Pons (tissue), 1 donor: ENCODE measurements at regions not wholly inside any gene's neighbourhood (a gene's known extent, or its start where the extent isn't known, plus 50 kb on each side); places are given as distances from the start of the nearest gene placed in this dataset.

Source experiments
- DNase-seq: peaks from one replicate; pipeline ENCODE4 v3.0.0-alpha.2; 2016; ENCODE audit warnings: low spot score

GRCh38 chr12:91397866-91398532 lies 215.4 kb upstream of the DCN start:
- peak; percentile 82 for DNase-seq

DNA sequence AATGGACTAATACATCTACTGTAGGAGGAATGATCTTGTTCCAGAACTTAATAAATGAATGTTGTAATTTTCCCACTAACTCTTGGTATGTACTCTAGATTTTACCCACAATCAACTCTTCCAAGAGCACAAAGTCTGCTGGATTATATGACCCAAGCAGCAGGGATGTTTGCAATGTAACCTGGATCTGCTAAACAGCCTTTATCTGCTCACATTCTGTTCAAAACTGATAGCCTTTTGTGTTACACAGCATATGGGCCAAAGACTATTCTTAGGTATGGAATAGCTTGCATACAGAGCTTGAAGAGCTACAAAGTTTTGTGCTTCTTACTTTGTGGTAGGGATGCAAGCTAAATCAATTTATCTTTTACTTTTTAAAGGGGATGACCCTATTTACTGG lies 213.7 kb upstream of the DCN start:
- no peak for DNase-seq

DNA sequence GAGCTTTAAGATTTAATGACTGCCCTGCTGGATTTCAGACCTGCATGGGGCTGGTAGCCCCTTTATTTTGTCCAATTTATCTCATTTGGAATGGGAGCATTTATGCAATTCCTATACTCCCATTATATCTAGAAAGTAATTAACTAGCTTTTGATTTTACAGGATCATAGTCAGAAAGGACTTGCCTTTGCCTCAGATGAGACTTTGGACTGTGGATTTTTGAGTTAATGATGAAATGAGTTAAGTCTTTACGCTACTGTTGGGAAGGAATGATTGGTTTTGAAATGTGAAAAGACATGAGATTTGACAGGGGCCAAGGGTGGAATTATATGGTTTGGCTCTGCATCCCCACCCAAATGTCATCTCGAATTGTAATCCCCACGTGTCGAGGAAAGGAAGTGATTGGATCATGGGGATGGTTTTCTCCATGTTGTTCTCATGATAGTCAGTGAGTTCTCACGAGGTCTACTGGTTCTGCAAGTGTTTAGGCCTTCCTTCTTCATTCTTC lies 213.1 kb upstream of the DCN start:
- DNase-seq: no peak

DNA sequence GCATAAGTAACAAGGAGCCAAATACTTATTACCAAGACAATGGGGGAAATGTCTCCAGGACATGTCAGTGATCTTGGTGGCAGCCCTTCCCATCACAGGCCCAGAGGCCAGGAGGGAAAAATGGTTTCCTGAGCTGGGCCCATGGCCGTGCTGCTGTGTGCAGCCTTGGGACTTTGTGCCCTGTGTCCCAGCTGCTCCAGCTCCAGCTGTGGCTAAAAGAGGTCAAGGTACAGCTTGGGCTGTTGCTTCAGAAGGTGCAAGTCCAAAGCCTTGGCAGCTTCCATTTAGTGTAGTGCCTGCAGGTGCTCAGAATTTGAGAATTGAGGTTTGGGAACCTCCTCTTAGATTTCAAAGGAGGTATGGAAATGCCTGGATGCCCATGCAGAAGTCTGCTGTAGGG lies 212.3 kb upstream of the DCN start:
- no peak for DNase-seq

DNA sequence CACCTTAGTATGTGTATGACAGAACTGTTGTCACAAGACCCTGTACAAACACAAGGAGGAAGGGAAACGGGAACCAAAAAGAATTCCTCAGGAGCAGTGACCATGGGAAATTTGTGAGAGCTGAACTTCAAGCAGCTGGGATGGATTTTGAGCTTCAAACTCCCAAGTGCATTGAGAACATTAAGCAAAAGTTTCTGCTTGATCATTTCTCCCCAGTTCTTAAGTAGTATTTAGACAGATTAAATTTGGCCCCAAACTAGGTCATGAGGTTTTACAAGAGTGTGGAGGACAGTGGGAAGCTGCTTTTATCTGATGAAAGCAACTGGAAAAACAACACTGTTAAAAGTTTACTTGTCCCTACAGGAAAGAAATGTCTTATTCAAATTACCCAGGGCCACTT lies 206.0 kb upstream of the DCN start:
- DNase-seq: no peak

GRCh38 chr12:91387461-91388134 lies 205.0 kb upstream of the DCN start:
- no peak for DNase-seq

GRCh38 chr12:91384806-91385205 lies 202.2 kb upstream of the DCN start:
- no peak for DNase-seq

- DNase-seq: no peak
These were observed 201.7 kb upstream of the DCN start for GRCh38 chr12:91384366-91384765.

GRCh38 chr12:91383099-91383498 lies 200.5 kb upstream of the DCN start:
- DNase-seq: no peak

DNA sequence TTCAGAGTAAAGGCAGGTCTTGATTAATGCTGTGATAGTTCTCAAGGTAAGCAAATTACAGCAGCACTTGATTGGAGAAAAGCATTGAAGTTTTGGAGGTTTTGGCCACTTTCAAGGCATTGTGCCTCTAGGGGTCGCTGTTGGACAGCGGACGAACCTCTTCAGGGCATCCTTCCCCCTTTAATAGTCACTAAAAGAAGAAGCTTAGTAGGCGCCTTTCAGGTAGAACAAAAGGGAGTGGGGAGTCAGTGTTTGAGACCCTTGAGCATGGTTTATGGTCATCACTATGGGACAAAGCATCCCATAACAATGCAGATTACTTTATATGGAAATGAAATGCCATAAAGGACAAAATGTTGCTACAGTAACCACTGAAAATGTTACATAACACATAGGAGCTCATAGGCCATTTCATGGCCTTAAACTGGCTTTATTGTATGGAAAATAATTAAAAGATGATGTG lies 199.5 kb upstream of the DCN start:
- DNase-seq: peak; percentile 96

DNA sequence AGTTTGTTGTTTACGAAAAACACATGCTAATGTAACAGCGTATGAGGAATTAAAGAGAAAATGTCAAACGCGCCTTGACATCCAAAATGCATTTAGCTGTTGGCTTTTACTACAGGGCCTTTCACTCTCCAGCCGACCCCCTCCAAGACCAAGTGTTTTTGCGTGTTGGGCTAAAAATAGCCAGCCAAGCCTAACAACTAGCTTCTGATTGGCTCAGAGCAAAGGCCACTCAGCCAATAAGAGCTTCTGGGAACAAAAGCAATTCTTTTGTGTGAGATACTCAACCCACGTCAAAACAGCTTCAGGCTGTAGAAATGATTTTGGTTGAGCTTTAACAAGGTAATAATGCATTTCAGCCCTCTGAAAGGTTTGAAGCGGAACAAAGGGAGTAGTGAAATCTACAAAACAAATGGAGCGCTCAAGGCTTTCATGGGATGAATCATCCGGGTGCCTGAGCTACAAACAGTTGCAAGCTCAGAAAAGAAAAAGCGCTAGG lies 198.7 kb upstream of the DCN start:
- DNase-seq: peak; percentile 98

DNA sequence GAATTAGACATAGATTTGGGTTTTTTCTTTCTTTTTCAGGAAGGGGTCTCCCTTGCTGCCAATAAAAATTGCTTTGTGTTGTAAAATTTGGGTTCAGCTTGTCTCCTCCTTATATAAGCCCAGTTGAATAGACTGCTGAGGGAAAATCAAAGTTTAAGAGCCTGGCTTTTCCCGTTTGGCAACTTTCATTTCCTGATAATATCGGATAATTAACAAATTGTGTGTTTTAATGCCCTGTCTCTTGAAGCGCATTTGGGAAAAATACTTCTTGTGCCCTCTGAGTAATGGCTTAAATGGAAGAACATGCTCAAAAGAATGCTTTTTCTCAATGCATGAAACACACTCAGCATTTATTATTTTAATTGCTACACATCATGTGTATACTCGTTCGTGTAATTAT lies 198.0 kb upstream of the DCN start:
- DNase-seq: peak; percentile 44

DNA sequence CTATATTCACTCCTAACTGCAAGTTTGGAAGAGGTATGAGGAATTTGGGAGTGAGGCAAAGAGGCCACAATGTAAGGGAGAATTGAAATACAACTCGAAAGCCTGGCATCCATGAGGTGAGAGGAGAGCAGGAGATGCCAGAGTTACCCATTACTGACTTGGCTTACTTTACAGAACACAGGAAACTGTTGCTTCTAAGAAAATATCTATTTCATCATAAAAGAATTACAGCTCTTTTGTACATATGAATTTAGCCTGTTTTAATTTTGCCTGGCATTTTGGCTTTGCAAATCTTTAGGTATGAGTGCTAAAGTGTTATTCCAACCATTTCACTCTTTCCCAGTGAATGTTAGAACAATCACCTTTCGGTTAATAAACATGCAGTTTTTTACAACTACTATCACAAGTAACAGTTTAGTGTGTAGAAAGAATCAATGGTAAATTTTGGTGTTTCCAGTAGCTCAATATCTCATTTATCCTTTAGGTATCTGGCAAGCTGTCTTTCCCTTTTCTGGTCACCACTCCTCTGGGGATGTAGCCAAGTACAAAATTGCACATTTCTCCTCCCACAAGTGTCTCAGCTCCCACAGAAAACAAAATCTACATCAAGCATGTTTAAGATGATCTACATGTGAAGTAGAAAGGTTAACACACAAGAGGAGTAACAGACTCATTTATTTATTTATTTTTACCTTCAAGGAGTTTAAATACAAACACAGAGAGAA lies 196.6 kb upstream of the DCN start:
- DNase-seq: no peak

DNA sequence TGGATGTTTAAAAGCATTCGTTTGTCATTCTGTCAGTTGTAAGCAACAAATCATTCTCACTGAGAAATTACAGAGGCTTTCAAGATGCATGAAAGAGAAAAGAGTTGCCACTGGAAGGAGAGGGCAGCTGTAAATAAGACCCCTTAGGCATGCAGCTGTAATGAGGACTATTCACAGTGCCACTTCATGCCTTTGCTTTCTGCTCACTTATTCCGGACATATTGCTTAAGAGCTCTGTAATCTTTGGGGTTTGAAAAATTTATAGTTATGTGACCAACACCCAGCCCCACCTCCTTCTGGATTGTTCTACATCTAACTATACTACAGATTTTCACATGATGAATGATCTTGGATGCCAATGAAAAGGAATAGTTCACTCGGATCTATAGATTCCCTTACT lies 194.8 kb upstream of the DCN start:
- no peak for DNase-seq

DNA sequence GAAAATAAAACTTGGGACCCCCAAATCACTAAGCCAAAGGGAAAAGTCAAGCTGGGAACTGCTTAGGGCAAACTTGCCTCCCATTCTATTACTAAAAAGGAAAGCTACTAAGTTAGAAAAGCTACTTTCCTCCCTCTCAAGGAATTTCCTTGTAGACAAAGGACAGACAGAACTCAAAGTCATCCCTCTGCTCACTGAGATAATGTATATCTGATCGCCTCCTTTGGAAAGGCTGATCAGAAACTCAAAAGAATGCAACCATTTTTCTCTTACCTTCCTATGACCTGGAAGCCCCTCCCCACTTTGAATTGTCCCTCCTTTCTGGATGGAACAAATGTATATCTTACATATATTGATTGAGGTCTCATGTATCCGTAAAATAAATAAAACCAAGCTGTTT lies 190.5 kb upstream of the DCN start:
- no peak for DNase-seq

- DNase-seq: no peak
These were observed 187.7 kb upstream of the DCN start for GRCh38 chr12:91370086-91370868.

GRCh38 chr12:91368613-91369012 lies 186.0 kb upstream of the DCN start:
- no peak for DNase-seq

DNA sequence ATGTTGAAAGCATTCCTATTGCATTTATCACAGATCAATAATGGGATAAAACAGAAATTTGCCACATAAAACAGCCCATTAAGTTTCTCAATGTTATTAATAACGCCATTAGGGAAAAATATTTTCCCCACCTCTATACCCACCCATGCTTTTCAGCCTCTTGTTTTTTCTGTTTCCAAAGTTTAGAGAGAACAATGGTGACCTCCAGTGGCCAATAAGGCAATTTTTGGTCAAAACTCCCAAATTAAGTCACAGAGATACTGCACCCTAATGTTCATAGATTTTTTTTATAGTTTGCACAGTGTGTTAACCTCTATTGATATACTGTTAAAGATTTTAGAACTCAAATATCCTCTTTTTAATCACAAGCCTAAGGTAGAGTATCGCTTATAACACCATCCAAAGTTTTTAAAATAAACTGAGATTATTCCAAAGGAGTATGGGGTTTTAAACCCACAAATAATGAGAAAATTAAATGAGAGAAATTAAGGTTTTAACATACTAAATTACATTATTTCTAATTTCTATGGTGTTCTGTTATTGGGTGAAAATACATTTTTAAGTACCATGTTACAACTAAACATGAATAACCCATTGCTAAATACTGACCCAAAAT lies 184.7 kb upstream of the DCN start:
- DNase-seq: peak; percentile 22

DNA sequence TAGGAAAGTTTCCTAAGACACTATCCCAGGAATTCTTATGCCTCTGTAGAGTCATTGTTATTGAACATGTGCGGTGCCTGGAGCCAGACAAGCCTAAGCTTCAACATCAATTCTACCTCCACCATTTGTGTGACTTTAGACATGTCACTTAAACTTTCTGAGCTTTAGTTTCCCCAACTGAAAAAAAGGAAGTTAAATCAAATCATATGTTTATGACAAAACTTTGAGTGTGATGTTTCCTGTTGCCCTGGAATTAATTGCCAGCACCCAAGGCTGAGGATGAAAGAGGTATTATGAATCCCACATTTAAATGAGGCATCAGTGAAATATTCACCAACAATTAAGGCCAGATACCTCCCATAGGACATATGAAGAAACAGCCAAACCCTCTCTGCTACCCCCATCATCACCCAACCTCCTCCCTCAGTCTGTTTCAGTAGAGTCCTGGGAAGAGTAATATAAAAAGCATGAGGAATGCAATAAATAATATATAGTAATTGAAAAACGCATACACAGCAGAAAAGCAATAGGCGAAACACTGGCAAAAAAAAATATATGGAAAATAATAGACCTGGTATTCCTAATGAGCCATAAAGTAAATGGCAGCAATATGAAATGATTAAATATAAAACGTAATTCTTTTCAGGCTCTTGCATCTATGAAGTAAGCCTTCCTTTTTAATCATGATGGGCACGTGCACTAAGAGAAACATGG lies 182.0 kb upstream of the DCN start:
- DNase-seq: no peak

DNA sequence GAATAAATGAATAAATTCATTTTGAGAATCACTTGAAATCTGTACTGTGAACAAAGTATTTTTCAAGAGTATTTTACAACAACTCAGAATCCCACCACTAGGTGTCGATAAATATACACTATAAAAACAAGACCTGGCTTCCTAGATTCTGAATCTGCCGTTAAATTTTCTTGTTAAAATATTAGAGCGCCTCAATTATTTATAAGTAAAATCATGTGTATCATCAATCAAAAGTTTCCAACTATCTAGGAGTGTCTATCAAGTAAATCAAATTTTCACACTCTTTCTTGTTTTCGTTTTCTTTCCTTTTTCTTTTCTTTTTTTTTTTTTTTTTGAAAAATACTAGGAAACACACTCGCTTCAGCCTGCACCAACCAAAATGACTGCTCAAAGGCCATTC lies 179.2 kb upstream of the DCN start:
- peak; percentile 79 for DNase-seq

- no peak for DNase-seq
These were observed 174.8 kb upstream of the DCN start for GRCh38 chr12:91357381-91357780.
